Endothelial cell of umbilical vein (primary cell): ENCODE measurements at regions not wholly inside any gene's neighbourhood (a gene's known extent, or its start where the extent isn't known, plus 50 kb on each side); places are given as distances from the start of the nearest gene placed in this dataset.

Source experiments
- BruUV-seq: library from RNA; stranded (reverse); fragments of 400-500 nt; replicated peaks from 2 replicates; lab custom pipeline; 2021; lab: Mats Ljungman, UMichigan
- CTCF ChIA-PET: fragments of 300-600, 350-600 bp; sonication (Branson Sonifier 250); formaldehyde crosslinking; loops from one replicate; lab custom pipeline; 2021; ENCODE audit warnings: antibody characterized with exemption, inconsistent platforms; lab: Charles Lee
- POLR2A ChIA-PET: fragments of 300-600, 350-600 bp; sonication (Branson Sonifier 250); formaldehyde crosslinking; loops from one replicate; lab custom pipeline; 2021; ENCODE audit warnings: antibody characterized with exemption, inconsistent platforms; lab: Charles Lee
- DNase-seq: peaks from one replicate; pipeline ENCODE4 v3.0.0-alpha.2; 2011; ENCODE audit warnings: low read depth, low spot score
- FAIRE-seq: peaks from 2 replicates; lab custom pipeline; 2011; peaks lifted over from hg19 to GRCh38; lab: Jason Lieb, UNC
- H2AFZ ChIP-seq: 2 replicates; pipeline ENCODE4 v1.6.0; 2012; ENCODE audit warnings: low read depth, low read length, control low read depth, inconsistent platforms
- H3K27ac ChIP-seq: 2 replicates; pipeline ENCODE4 v1.5.1; 2011; ENCODE audit warnings: low read depth, mild to moderate bottlenecking, control low read depth, low read length, moderate library complexity; ENCODE audit not compliant: insufficient read depth
- H3K27me3 ChIP-seq, 2 experiments: 2 replicates each; pipeline versions ENCODE4 v1.6.0 to v1.6.1; 2011; ENCODE audit warnings: low read length in 2 of 2, mixed read lengths in 1 of 2; ENCODE audit not compliant: control insufficient read depth in 2 of 2, insufficient read depth in 2 of 2
- H3K36me3 ChIP-seq, 2 experiments: 2 replicates in 1 of 2; 3 replicates in 1 of 2; pipeline ENCODE4 v1.5.1; 2011; ENCODE audit warnings: low read length in 2 of 2, mild to moderate bottlenecking in 1 of 2, moderate library complexity in 1 of 2; ENCODE audit not compliant: control insufficient read depth in 2 of 2, insufficient read depth in 2 of 2; ENCODE audit errors: extremely low read depth in 1 of 2
- H3K4me1 ChIP-seq: 3 replicates; pipeline ENCODE4 v1.5.1; 2011; ENCODE audit warnings: mild to moderate bottlenecking, low read length; ENCODE audit not compliant: control insufficient read depth, insufficient read depth; ENCODE audit errors: extremely low read depth
- H3K4me2 ChIP-seq: 2 replicates; pipeline ENCODE4 v1.6.1; 2011; ENCODE audit warnings: low read length, control low read depth, mixed read lengths; ENCODE audit not compliant: insufficient read depth
- H3K4me3 ChIP-seq, 3 experiments: fragments of 200-600 bp in 1 of 3; sonication (generic), shearing (Covaris generic) in 1 of 3; replicated peaks in 1 of 3; 2 replicates each; pipeline ENCODE4 v1.5.1; 2011 to 2016; ENCODE audit warnings: control low read depth in 3 of 3, low read length in 3 of 3, mild to moderate bottlenecking in 2 of 3, inconsistent platforms in 1 of 3, low read depth in 1 of 3, moderate library complexity in 1 of 3; ENCODE audit not compliant: insufficient read depth in 1 of 3
- H3K79me2 ChIP-seq: 2 replicates; pipeline ENCODE4 v1.6.0; 2012; ENCODE audit warnings: low read length, inconsistent platforms; ENCODE audit not compliant: control insufficient read depth, insufficient read depth
- H3K9ac ChIP-seq: replicated peaks from 2 replicates; pipeline ENCODE3; 2011; ENCODE audit warnings: low read length, control low read depth; ENCODE audit not compliant: insufficient read depth; ENCODE audit errors: extremely low read depth
- H3K9me1 ChIP-seq: replicated peaks from 3 replicates; pipeline ENCODE4 v1.6.0; 2011; ENCODE audit warnings: mild to moderate bottlenecking, low read length; ENCODE audit not compliant: control insufficient read depth, insufficient read depth; ENCODE audit errors: extremely low read depth
- H3K9me3 ChIP-seq: replicated peaks from 2 replicates; pipeline ENCODE4 v1.5.1; 2012; ENCODE audit warnings: low read length, inconsistent platforms; ENCODE audit not compliant: control insufficient read depth, insufficient read depth
- H4K20me1 ChIP-seq: replicated peaks from 2 replicates; pipeline ENCODE3; 2011; ENCODE audit warnings: mild to moderate bottlenecking, low read length; ENCODE audit not compliant: control insufficient read depth, insufficient read depth; ENCODE audit errors: extremely low read depth
- CTCF ChIP-seq, 2 donors: IDR thresholded peaks; 1 replicate in 1 of 2; 2 replicates in 1 of 2; pipeline ENCODE4 v1.5.1; 2011; ENCODE audit warnings: low read length in 2 of 2, mild to moderate bottlenecking in 2 of 2, moderate library complexity in 2 of 2, control low read depth in 1 of 2, inconsistent platforms in 1 of 2, low read depth in 1 of 2; ENCODE audit not compliant: insufficient read depth in 1 of 2; ENCODE audit errors: extremely low read depth in 1 of 2
- EZH2 ChIP-seq: IDR thresholded peaks from 2 replicates; pipeline ENCODE4 v1.6.1; 2012; ENCODE audit warnings: borderline replicate concordance, low read depth, mild to moderate bottlenecking, moderate library complexity, low read length, inconsistent platforms; ENCODE audit not compliant: severe bottlenecking
- FOS ChIP-seq: IDR thresholded peaks from 2 replicates; pipeline ENCODE4 v1.6.1; 2011; ENCODE audit warnings: mild to moderate bottlenecking, low read length, moderate library complexity, borderline replicate concordance; ENCODE audit not compliant: insufficient read depth
- GATA2 ChIP-seq: IDR thresholded peaks from 2 replicates; pipeline ENCODE4 v1.7.0; 2011; ENCODE audit warnings: low read depth, mild to moderate bottlenecking, moderate library complexity, mixed read lengths, low read length; ENCODE audit not compliant: insufficient read length, insufficient read depth
- JUN ChIP-seq: IDR thresholded peaks from 2 replicates; pipeline ENCODE4 v1.6.1; 2011; ENCODE audit warnings: borderline replicate concordance, low read depth; ENCODE audit not compliant: insufficient read length, insufficient read depth
- MAX ChIP-seq: IDR thresholded peaks from 2 replicates; pipeline ENCODE4 v1.6.1; 2011; ENCODE audit not compliant: insufficient read depth, insufficient read length
- MYC ChIP-seq: IDR thresholded peaks from one replicate; pipeline ENCODE4 v1.6.1; 2011; ENCODE audit warnings: mild to moderate bottlenecking, low read depth, low read length
- POLR2A ChIP-seq: IDR thresholded peaks from 2 replicates; pipeline ENCODE4 v1.6.1; 2012; ENCODE audit warnings: low read depth, mild to moderate bottlenecking, control low read depth, low read length
- POLR2AphosphoS5 ChIP-seq: IDR thresholded peaks from 2 replicates; pipeline ENCODE4 v1.6.1; 2012; ENCODE audit warnings: low read depth, mild to moderate bottlenecking, control low read depth, low read length, moderate library complexity; ENCODE audit not compliant: insufficient read depth
- dilution Hi-C: fragments of 300-500 bp; cut with MboI; formaldehyde crosslinking; loops from one replicate; pipeline ENCODE4 v1.15.0; 2019; ENCODE audit warnings: low sequenced_read_pairs; ENCODE audit not compliant: extremely low pct_ligation_motif_present
- intact Hi-C: fragments of 100-400 bp; cut with micrococcal nuclease; formaldehyde crosslinking; loops from one replicate; pipeline ENCODE4 v1.10.0; 2022

- TF ChIP-seq EZH2, result no peak
- no peak for TF ChIP-seq POLR2A
- TF ChIP-seq JUN, result no peak
- no peak for TF ChIP-seq FOS
- no peak for TF ChIP-seq CTCF (IDR thresholded peaks at IDR 0.05; ENCODE audit: extremely low read depth in 1 of 2, insufficient read depth in 1 of 2, low read depth in 1 of 2, low read length in 2 of 2)
- Histone ChIP-seq H3K4me3 (no peak overlapping the region), H2AFZ (no peak overlapping the region), H3K4me1 (peaks cover 12% of the 10 kb centered on the region), H3K9ac (no peak overlapping the region), H4K20me1 (no peaks in the 10 kb centered on the region), H3K4me2 (no peak overlapping the region), H3K9me1 (no peaks in the 10 kb centered on the region), H3K9me3 (no peaks in the 10 kb centered on the region), H3K36me3 (no peaks in the 10 kb centered on the region), H3K79me2 (no peaks in the 10 kb centered on the region), H3K27ac (no peak overlapping the region), H3K27me3 (no peaks in the 10 kb centered on the region)
- FAIRE-seq, result no peak
- intact Hi-C loops (no loop called here), dilution Hi-C loops (loop anchor here (10.0 kb wide), 1 partner anchor 393 kb away; no protein-coding TSS in a partner anchor)
- DNase-seq, result no peak
- ChIA-PET POLR2A (no interaction called here), CTCF (interaction anchor here (0.8 kb wide), 1 partner anchor 128 kb away, joined by 3 read pairs; no protein-coding TSS in a partner anchor)
- no TSS peak for BruUV-seq
Observed at GRCh38 chr18:22567794-22568193, 150.1 kb upstream of the CTAGE1 start.

DNA sequence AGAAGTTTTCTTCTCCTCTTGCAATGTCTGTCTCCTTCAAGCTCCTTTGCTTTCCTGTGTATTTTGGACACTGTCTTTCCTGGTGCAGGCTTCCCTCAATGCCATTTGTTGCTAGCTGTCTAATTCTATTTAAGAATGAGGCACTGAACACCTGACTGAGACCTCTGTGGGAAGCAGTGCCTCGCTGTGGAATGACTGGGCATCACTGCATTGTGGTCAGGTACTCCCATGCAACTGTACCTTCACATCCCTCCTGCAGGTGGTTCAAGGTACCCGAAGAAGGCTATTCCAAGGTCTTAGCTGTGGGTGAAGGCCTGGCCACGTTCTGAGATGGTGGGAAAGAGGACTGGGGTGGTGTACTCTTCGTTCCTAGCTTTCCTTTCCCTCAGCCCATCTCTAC lies 152.8 kb upstream of the CTAGE1 start:
- Histone ChIP-seq H3K4me3 (no peak overlapping the region), H4K20me1 (no peaks in the 10 kb centered on the region), H3K4me1 (no peaks in the 10 kb centered on the region), H3K36me3 (no peaks in the 10 kb centered on the region), H3K9me3 (no peaks in the 10 kb centered on the region), H3K79me2 (no peaks in the 10 kb centered on the region), H3K27me3 (no peaks in the 10 kb centered on the region), H3K9me1 (no peaks in the 10 kb centered on the region), H3K27ac (no peak overlapping the region), H2AFZ (no peak overlapping the region), H3K4me2 (no peak overlapping the region), H3K9ac (no peak overlapping the region)
- no TSS peak for BruUV-seq
- TF ChIP-seq JUN (no peak), MAX (no peak), POLR2AphosphoS5 (no peak), FOS (no peak), POLR2A (no peak), GATA2 (no peak), EZH2 (no peak), CTCF (IDR thresholded peaks at IDR 0.05; ENCODE audit: extremely low read depth in 1 of 2, insufficient read depth in 1 of 2, low read depth in 1 of 2, low read length in 2 of 2) (no peak), MYC (no peak)
- dilution Hi-C loops, result no loop called here
- CTCF ChIA-PET, result no interaction called here
- intact Hi-C loops, result no loop called here
- DNase-seq (no peak), FAIRE-seq (no peak)
- POLR2A ChIA-PET, result no interaction called here
